Right lobe of liver (tissue), 6 donors: ENCODE measurements at regions not wholly inside any gene's neighbourhood (a gene's known extent, or its start where the extent isn't known, plus 50 kb on each side); places are given as distances from the start of the nearest gene placed in this dataset.
"Not testable (repeated sequence)": the region's sequence is repeated elsewhere in the genome, so short reads cannot be mapped to it uniquely, and the experiment has no call there.

Experiments
- ATAC-seq, 4 donors: fragments of 200-7000 bp; cut with Tn5 transposase; one replicate each; pipeline ENCODE4 v1.9.1; 2020; ENCODE audit warnings: mild to moderate bottlenecking in 4 of 4, moderate library complexity in 4 of 4
- DNase-seq, 3 donors: peaks; one replicate each; pipeline ENCODE4 v3.0.0-alpha.2; 2020
- H3K27ac ChIP-seq, 3 donors: fragments of 200-600 bp; one replicate each; pipeline ENCODE4 v1.8.0; 2022
- H3K27me3 ChIP-seq, 2 donors: fragments of 200-600 bp; one replicate each; pipeline ENCODE4 v1.8.0; 2022
- H3K36me3 ChIP-seq, 4 donors: fragments of 200-600 bp; sonication (generic) in 1 of 4; one replicate each; pipeline versions ENCODE4 v1.5.1 to v1.8.0; 2017 to 2022; ENCODE audit warnings: control low read depth in 1 of 4
- H3K4me1 ChIP-seq, 4 donors: fragments of 200-600 bp; sonication (generic) in 1 of 4; one replicate each; pipeline versions ENCODE4 v1.5.1 to v1.8.0; 2017 to 2022; ENCODE audit warnings: control low read depth in 1 of 4
- H3K4me3 ChIP-seq, 3 donors: fragments of 200-600 bp; one replicate each; pipeline ENCODE4 v1.8.0; 2022
- H3K9me3 ChIP-seq, 4 donors: fragments of 200-600 bp; sonication (generic) in 1 of 4; one replicate each; pipeline versions ENCODE4 v1.5.1 to v1.8.0; 2017 to 2022; ENCODE audit warnings: control low read depth in 1 of 4
- CTCF ChIP-seq, 4 donors: fragments of 200-600 bp in 3 of 4; fragments of 450-650 bp in 1 of 4; IDR thresholded peaks; one replicate each; pipeline versions ENCODE4 v1.5.1 to v1.8.0; 2016 to 2022; ENCODE audit warnings: antibody characterized with exemption in 4 of 4, mild to moderate bottlenecking in 2 of 4
- POLR2A ChIP-seq: fragments of 450-650 bp; IDR thresholded peaks from one replicate; pipeline ENCODE4 v1.6.1; 2017; ENCODE audit warnings: antibody characterized with exemption, mild to moderate bottlenecking
- WGBS: methylation state at CpG from one replicate; pipeline ENCODE4 v1.1.6; 2018; ENCODE audit warnings: low coverage, low lambda C conversion rate; ENCODE audit not compliant: insufficient coverage; ENCODE audit errors: missing lambda C conversion rate; 5-methylcytosine and 5-hydroxymethylcytosine counted together
- intact Hi-C, 2 donors: fragments of 100-400 bp; cut with DNase I; formaldehyde crosslinking; loops; one replicate each; pipeline versions ENCODE4 v1.11.2 to v1.14.1; 2022
- donor health status: DM: no; HTN: yes; CAD: no.
- donor health status: DM: no; HTN: no; CAD: no.
- donor health status: DM: no; HTN: no; CAD: no.
- donor health status: DM: no; HTN: yes; CAD: no.
- donor health status: DM: no; HTN: yes; CAD: no.

GRCh38 chr10:28089467-28089866 is 90.6 kb upstream of the ODAD2 start:
- intact Hi-C loops = no loop called here
- H3K27ac ChIP-seq = no peak overlapping the region
- H3K4me1 ChIP-seq = no peaks in the 10 kb centered on the region
- ATAC-seq = no peak
- H3K4me3 ChIP-seq = no peak overlapping the region
- no peaks in the 10 kb centered on the region for H3K9me3 ChIP-seq
- no peaks in the 10 kb centered on the region for H3K36me3 ChIP-seq
- DNase-seq = no peak
- no peaks in the 10 kb centered on the region for H3K27me3 ChIP-seq
- 92% methylated on average over 10 of the region's 10 CpGs for WGBS
- TF ChIP-seq POLR2A (no peak), CTCF (IDR thresholded peaks at IDR 0.05) (no peak)

- H3K9me3 ChIP-seq = no peaks in the 10 kb centered on the region
- DNase-seq (no peak), ATAC-seq (no peak)
- H3K4me1 ChIP-seq = no peaks in the 10 kb centered on the region
- WGBS = 72% methylated on average over 2 of the region's 2 CpGs
- no peak overlapping the region for H3K4me3 ChIP-seq
- H3K27me3 ChIP-seq = no peaks in the 10 kb centered on the region
- no peak overlapping the region for H3K27ac ChIP-seq
- no peaks in the 10 kb centered on the region for H3K36me3 ChIP-seq
- intact Hi-C loops = no loop called here
- TF ChIP-seq POLR2A = no peak
- no peak for TF ChIP-seq CTCF (IDR thresholded peaks at IDR 0.05)
These were observed 88.9 kb upstream of the ODAD2 start for GRCh38 chr10:28087661-28088351.

- ATAC-seq, H3K9me3 ChIP-seq, H3K36me3 ChIP-seq, H3K4me3 ChIP-seq, H3K27me3 ChIP-seq, DNase-seq, H3K4me1 ChIP-seq, intact Hi-C loops, H3K27ac ChIP-seq: not testable (repeated sequence)
- 92% methylated on average over 2 of the region's 2 CpGs for WGBS
These were observed 86.9 kb upstream of the ODAD2 start for GRCh38 chr10:28085760-28086159.

- no peak overlapping the region for H3K4me3 ChIP-seq
- DNase-seq = no peak
- ATAC-seq = no peak
- H3K27me3 ChIP-seq = no peaks in the 10 kb centered on the region
- H3K4me1 ChIP-seq = no peaks in the 10 kb centered on the region
- no peaks in the 10 kb centered on the region for H3K9me3 ChIP-seq
- H3K27ac ChIP-seq = no peak overlapping the region
- TF ChIP-seq POLR2A = no peak
- no peak for TF ChIP-seq CTCF (IDR thresholded peaks at IDR 0.05)
- intact Hi-C loops = no loop called here
- no peaks in the 10 kb centered on the region for H3K36me3 ChIP-seq
- WGBS = 93% methylated on average over 2 of the region's 2 CpGs
These were observed 84.0 kb upstream of the ODAD2 start for GRCh38 chr10:28082885-28083284.

- H3K9me3 ChIP-seq = no peaks in the 10 kb centered on the region
- no peaks in the 10 kb centered on the region for H3K36me3 ChIP-seq
- no peak for ATAC-seq
- no peak overlapping the region for H3K27ac ChIP-seq
- TF ChIP-seq CTCF (IDR thresholded peaks at IDR 0.05) (no peak), POLR2A (no peak)
- H3K4me3 ChIP-seq = no peak overlapping the region
- H3K4me1 ChIP-seq = no peaks in the 10 kb centered on the region
- no peaks in the 10 kb centered on the region for H3K27me3 ChIP-seq
- intact Hi-C loops = no loop called here
- no peak for DNase-seq
These were observed 83.4 kb upstream of the ODAD2 start for GRCh38 chr10:28082316-28082715.
